ENCODE measurements at regions not wholly inside any gene's neighbourhood (a gene's known extent, or its start where the extent isn't known, plus 50 kb on each side); places are given as distances from the start of the nearest gene placed in this dataset.

- Histone ChIP-seq H3K27ac (ENCODE audit: low read length) (no peak overlapping the region), H2AFZ (ENCODE audit: low read depth, low read length) (no peak overlapping the region), H4K20me1 (ENCODE audit: insufficient read depth) (no peaks in the 10 kb centered on the region), H3K9ac (ENCODE audit: low read length) (no peak overlapping the region), H3K36me3 (ENCODE audit: insufficient read depth, low read length) (no peaks in the 10 kb centered on the region), H3K4me2 (ENCODE audit: low read length) (no peak overlapping the region), H3K27me3 (ENCODE audit: insufficient read depth, low read depth, low read length) (no peaks in the 10 kb centered on the region), H3K79me2 (replicated peaks; ENCODE audit: insufficient read depth, low read length) (no peaks in the 10 kb centered on the region), H3K4me3 (ENCODE audit: low read length) (no peak overlapping the region), H3K9me3 (ENCODE audit: low read length) (no peaks in the 10 kb centered on the region), H3K9me2 (ENCODE audit: insufficient read depth, low read length) (no peaks in the 10 kb centered on the region), H3F3A (ENCODE audit: insufficient read depth, low read length, poor library complexity, severe bottlenecking) (no peaks in the 10 kb centered on the region)
- TF ChIP-seq CTCF (IDR thresholded peaks at IDR 0.05; ENCODE audit: poor library complexity, severe bottlenecking) (no peak), SMC3 (conservative IDR thresholded peaks at IDR 0.05; ENCODE audit: poor library complexity) (no peak), RAD21 (conservative IDR thresholded peaks at IDR 0.05) (no peak), EP300 (conservative IDR thresholded peaks at IDR 0.05; ENCODE audit: poor library complexity, severe bottlenecking) (no peak), REST (IDR thresholded peaks at IDR 0.05; ENCODE audit: borderline replicate concordance) (no peak), EZH2 (IDR thresholded peaks at IDR 0.05; ENCODE audit: borderline replicate concordance, insufficient read depth, low read length, poor library complexity, severe bottlenecking) (no peak), TAF1 (IDR thresholded peaks at IDR 0.05; ENCODE audit: low read depth) (no peak), MXI1 (conservative IDR thresholded peaks at IDR 0.05; ENCODE audit: poor library complexity, severe bottlenecking) (no peak), POLR2AphosphoS5 (IDR thresholded peaks at IDR 0.05) (no peak)
Observed at GRCh38 chr4:111957997-111958396, 187.3 kb upstream of the FAM241A start.

- Histone ChIP-seq H3K27ac (ENCODE audit: low read length) (no peak overlapping the region), H2AFZ (ENCODE audit: low read depth, low read length) (no peak overlapping the region), H3K36me3 (ENCODE audit: insufficient read depth, low read length) (no peaks in the 10 kb centered on the region), H3K27me3 (ENCODE audit: insufficient read depth, low read depth, low read length) (no peaks in the 10 kb centered on the region), H4K20me1 (ENCODE audit: insufficient read depth) (no peaks in the 10 kb centered on the region), H3K4me2 (ENCODE audit: low read length) (no peak overlapping the region), H3F3A (ENCODE audit: insufficient read depth, low read length, poor library complexity, severe bottlenecking) (no peaks in the 10 kb centered on the region), H3K4me3 (ENCODE audit: low read length) (no peak overlapping the region), H3K9me3 (ENCODE audit: low read length) (no peaks in the 10 kb centered on the region), H3K9me2 (ENCODE audit: insufficient read depth, low read length) (no peaks in the 10 kb centered on the region), H3K9ac (ENCODE audit: low read length) (no peak overlapping the region), H3K79me2 (replicated peaks; ENCODE audit: insufficient read depth, low read length) (no peaks in the 10 kb centered on the region)
- no peak for TF ChIP-seq REST (IDR thresholded peaks at IDR 0.05; ENCODE audit: borderline replicate concordance)
- TF ChIP-seq MXI1 (conservative IDR thresholded peaks at IDR 0.05; ENCODE audit: poor library complexity, severe bottlenecking) = no peak
- no peak for TF ChIP-seq EP300 (conservative IDR thresholded peaks at IDR 0.05; ENCODE audit: poor library complexity, severe bottlenecking)
Observed at GRCh38 chr4:111959222-111959621, 186.0 kb upstream of the FAM241A start.
